ENCODE measurements at regions not wholly inside any gene's neighbourhood (a gene's known extent, or its start where the extent isn't known, plus 50 kb on each side); places are given as distances from the start of the nearest gene placed in this dataset.

DNA sequence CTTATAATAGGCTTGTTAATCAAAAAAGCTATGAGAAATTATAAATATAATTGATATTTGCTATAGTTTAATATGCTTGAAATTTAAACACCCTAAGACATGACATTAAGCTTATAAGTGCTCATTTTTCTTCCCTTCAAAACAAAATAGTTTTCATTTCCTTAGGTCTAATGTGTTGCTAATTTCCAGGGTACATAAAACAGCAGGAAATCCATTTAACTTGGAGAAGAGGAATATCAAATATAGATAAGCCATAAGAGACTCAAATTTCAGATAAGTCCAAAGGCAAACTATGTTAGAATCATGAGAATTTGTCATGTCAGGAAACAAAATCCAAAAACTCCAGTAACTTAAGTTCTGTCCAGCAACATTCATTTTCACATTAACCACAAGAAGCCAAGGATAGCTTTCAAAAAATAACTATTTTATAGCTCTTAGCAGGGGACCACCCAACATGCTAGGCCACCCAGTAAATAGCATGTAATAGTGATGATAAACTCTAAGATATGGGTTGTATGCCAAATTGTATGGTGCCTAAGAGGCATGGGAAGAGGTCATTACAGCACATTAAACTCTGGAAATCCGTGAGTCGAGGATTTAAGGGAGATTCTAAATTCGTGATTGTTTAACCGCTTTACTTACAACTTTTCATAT is 298.1 kb downstream of the CRPPA start:
- Histone ChIP-seq H3K27ac (no peak overlapping the region), H3K4me1 (no peaks in the 10 kb centered on the region), H4K20me1 (no peaks in the 10 kb centered on the region), H3K4me3 (no peak overlapping the region), H3K27me3 (no peaks in the 10 kb centered on the region), H3K9me3 (no peaks in the 10 kb centered on the region), H3K4me2 (no peak overlapping the region), H3K36me3 (no peaks in the 10 kb centered on the region), H3K9ac (no peak overlapping the region)
- TF ChIP-seq Cebpa-rat (IDR thresholded peaks at IDR 0.05) = no peak

DNA sequence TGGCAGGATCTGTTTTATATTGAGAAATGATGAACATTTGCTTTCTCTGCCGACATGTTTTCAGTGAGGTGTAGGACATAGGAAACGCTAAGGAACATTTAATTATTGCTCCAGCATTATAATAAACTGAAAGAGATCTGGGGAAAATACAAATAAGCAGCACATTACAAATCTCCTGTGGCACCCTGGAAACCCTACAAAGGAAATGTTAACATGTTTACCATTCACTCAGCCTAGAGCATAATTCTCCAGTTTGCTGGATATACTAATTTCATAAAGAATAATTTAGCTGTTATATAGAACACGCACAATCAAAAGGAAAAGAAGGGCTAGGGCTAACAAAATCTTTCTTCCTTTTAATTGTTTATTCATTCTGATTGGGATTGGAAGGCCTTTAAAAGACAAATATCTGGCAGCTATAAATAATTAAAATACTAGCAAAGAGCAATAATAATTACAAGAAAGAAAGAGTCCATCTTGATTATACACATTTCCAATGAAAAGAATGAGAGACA is 299.4 kb downstream of the CRPPA start:
- Histone ChIP-seq H4K20me1 (no peaks in the 10 kb centered on the region), H3K9me3 (no peaks in the 10 kb centered on the region), H3K4me1 (no peaks in the 10 kb centered on the region), H3K4me3 (no peak overlapping the region), H3K9ac (no peak overlapping the region), H3K4me2 (no peak overlapping the region), H3K27ac (no peak overlapping the region), H3K36me3 (no peaks in the 10 kb centered on the region), H3K27me3 (no peaks in the 10 kb centered on the region)
- TF ChIP-seq Cebpa-rat (IDR thresholded peaks at IDR 0.05) = no peak

DNA sequence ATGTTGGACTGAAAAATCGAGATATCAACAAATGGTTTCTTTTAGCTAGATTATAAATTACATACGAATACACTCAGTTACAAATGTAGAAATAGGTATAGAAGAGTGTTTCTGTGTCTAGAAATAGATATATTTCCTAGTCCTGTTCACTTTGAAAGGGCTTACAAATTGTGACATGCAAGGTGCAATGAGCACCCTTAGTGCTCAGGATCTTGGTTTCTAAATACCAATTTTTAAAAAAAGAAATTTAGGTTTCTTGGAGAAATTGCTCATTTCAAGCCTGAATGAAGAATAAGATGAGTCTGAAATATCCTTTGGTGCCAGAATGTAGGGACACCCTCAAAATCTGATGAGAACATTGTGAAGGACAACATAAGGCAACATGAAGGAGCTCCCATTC is 306.0 kb downstream of the CRPPA start:
- H3K36me3 ChIP-seq = no peaks in the 10 kb centered on the region
- no peaks in the 10 kb centered on the region for H3K4me1 ChIP-seq
- H3K4me2 ChIP-seq = no peak overlapping the region
- H4K20me1 ChIP-seq = no peaks in the 10 kb centered on the region
- no peaks in the 10 kb centered on the region for H3K27me3 ChIP-seq
- H3K4me3 ChIP-seq = no peak overlapping the region
- TF ChIP-seq Cebpa-rat (IDR thresholded peaks at IDR 0.05) = no peak
- H3K27ac ChIP-seq = no peak overlapping the region
- H3K9ac ChIP-seq = no peak overlapping the region
- H3K9me3 ChIP-seq = peaks cover 5% of the 10 kb centered on the region

DNA sequence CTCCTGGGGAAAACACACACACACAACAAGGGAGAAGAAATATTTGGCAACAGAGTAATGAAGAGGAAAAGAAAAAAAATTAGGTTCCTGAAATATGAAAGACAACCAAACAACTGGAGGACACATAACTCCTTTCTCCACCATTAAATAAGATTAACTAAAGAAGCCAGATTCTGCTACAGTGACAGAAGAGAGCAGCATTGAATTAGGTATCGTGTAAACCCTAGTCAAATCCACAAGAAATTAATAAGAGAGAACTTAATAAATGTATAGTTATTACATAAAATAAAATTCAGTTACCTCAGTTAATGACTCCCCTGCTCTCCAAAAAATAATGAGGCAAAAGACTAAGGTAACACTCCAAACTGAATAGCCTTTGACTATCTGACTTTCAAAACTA is 306.7 kb downstream of the CRPPA start:
- no peaks in the 10 kb centered on the region for H3K36me3 ChIP-seq
- H3K27ac ChIP-seq = no peak overlapping the region
- H3K4me1 ChIP-seq = no peaks in the 10 kb centered on the region
- peaks cover 8% of the 10 kb centered on the region for H3K9me3 ChIP-seq
- no peak overlapping the region for H3K4me2 ChIP-seq
- H3K4me3 ChIP-seq = no peak overlapping the region
- TF ChIP-seq Cebpa-rat (IDR thresholded peaks at IDR 0.05) = no peak
- H4K20me1 ChIP-seq = no peaks in the 10 kb centered on the region
- H3K27me3 ChIP-seq = no peaks in the 10 kb centered on the region
- no peak overlapping the region for H3K9ac ChIP-seq

DNA sequence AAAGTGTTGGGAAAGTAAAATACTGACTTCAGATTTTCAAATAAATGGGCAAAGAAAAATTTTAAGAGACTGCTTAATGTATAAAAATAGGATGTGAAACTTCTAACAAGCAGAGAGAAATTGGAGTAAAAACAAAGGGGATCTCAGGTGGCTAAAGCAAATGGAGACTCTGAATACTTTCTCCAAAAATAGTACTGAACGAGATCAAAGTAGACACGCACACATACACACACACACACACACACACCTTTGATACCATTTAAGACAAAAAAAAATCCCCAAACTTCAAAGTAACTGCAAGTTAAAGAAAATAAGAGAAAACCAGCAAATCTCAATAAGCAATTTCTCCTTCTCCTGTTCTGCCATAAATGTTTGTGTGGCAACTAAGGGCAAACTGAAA is 307.3 kb downstream of the CRPPA start:
- TF ChIP-seq Cebpa-rat (IDR thresholded peaks at IDR 0.05) = no peak

DNA sequence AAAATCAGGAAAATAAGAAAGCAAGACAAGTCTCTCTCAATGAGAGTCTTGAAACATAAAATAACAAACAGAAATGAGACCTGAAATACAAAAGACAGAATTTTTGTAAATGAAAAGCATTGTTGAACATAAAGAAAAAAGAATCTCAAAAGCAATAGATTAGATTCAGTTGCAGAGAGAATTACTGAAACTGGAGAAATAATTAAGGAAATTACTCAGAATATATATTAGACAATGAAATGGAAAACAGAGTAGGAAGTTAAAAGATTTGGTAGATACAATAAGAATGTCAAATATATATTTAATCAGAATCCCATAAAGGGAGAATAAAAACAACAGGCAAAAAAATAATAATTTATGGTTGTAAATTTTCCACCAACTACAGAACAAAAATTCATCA is 308.3 kb downstream of the CRPPA start:
- TF ChIP-seq Cebpa-rat (IDR thresholded peaks at IDR 0.05) = no peak
- peaks cover 8% of the 10 kb centered on the region for H3K9me3 ChIP-seq
- no peak overlapping the region for H3K4me3 ChIP-seq
- no peak overlapping the region for H3K9ac ChIP-seq
- no peaks in the 10 kb centered on the region for H3K4me1 ChIP-seq
- H3K27me3 ChIP-seq = no peaks in the 10 kb centered on the region
- no peaks in the 10 kb centered on the region for H4K20me1 ChIP-seq
- no peaks in the 10 kb centered on the region for H3K36me3 ChIP-seq
- H3K4me2 ChIP-seq = no peak overlapping the region
- H3K27ac ChIP-seq = no peak overlapping the region

More for the DNA sequence above, 307.3 kb downstream of the CRPPA start:
- no peak overlapping the region for H3K4me2 ChIP-seq
- H3K9me3 ChIP-seq = peaks cover 8% of the 10 kb centered on the region
- no peak overlapping the region for H3K27ac ChIP-seq
- H3K4me1 ChIP-seq = no peaks in the 10 kb centered on the region
- H3K4me3 ChIP-seq = no peak overlapping the region
- no peaks in the 10 kb centered on the region for H3K36me3 ChIP-seq
- H4K20me1 ChIP-seq = no peaks in the 10 kb centered on the region
- H3K9ac ChIP-seq = no peak overlapping the region
- H3K27me3 ChIP-seq = no peaks in the 10 kb centered on the region

DNA sequence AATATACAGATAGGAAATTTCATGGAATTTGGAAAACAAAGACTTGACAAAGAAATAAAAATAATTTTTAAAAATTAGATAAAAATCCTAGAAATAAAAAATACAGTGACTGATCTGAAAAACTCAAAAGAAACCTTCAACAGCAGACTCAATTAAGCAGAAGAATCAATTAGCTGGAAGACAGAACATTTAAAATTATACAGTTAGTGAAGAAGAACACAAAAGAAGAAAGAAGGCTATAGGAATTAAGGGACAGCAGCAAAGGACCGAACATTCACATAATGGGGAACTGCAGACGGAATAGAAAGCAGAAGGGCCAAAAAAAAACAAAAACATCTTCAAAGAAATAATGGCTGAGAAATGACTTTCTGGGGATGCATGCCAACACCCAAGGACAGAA is 314.5 kb downstream of the CRPPA start:
- TF ChIP-seq Cebpa-rat (IDR thresholded peaks at IDR 0.05) = no peak
- peaks cover 33% of the 10 kb centered on the region for H3K9me3 ChIP-seq
- no peak overlapping the region for H3K4me3 ChIP-seq
- no peak overlapping the region for H3K9ac ChIP-seq
- H3K27ac ChIP-seq = no peak overlapping the region
- H3K4me2 ChIP-seq = no peak overlapping the region
- H3K36me3 ChIP-seq = no peaks in the 10 kb centered on the region
- no peaks in the 10 kb centered on the region for H3K4me1 ChIP-seq
- no peaks in the 10 kb centered on the region for H4K20me1 ChIP-seq
- no peaks in the 10 kb centered on the region for H3K27me3 ChIP-seq

DNA sequence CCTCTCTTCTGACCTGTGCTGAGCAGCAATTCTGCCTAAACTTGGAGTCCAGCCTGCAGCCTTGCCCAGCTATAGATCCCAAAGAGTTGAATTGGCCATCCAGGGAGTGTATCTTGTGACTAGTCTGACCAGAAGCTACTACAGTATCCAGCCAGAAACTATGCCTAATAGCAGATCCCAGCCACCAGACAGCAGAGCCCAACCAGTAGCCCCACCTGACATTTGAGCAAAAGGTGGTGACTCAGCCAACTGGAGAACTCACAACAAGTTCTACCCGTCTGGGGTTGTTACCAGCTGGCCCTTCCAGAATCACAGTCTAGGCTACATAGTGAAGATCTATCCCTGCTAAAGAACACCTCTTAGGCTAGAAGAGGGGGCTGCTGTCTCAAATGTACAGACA is 315.0 kb downstream of the CRPPA start:
- Histone ChIP-seq H3K4me3 (no peak overlapping the region), H3K4me1 (no peaks in the 10 kb centered on the region), H4K20me1 (no peaks in the 10 kb centered on the region), H3K36me3 (no peaks in the 10 kb centered on the region), H3K27me3 (no peaks in the 10 kb centered on the region), H3K9me3 (peaks cover 36% of the 10 kb centered on the region), H3K9ac (no peak overlapping the region), H3K27ac (no peak overlapping the region), H3K4me2 (no peak overlapping the region)
- no peak for TF ChIP-seq Cebpa-rat (IDR thresholded peaks at IDR 0.05)

DNA sequence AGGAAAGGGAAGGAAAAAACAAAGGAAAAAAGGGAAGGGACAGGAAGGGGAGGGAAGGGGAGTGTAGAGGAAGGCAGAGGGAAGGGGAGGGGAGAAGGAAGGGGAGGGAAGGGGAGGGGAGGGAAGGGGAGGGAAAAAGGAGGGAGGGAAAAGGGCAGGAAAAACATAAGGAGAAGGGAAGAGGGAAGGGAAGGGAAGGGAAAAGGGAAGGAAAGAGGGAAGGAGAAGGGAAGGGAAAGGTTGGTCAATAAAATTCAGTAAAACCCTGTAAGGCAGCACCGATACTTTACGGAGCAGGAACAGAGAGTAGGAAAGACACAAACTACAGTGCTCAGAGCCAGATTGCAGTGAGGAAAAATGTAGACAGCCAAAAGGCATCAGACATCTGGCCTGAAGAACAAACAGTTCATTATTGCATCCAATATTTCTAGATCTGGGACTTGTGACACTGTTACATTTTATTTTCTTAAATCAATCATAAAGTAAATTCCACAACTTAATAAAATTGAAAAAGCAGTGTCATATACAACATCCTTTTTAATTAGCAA is 322.0 kb downstream of the CRPPA start:
- TF ChIP-seq Cebpa-rat (IDR thresholded peaks at IDR 0.05) = no peak
- no peaks in the 10 kb centered on the region for H3K36me3 ChIP-seq
- H3K27me3 ChIP-seq = no peaks in the 10 kb centered on the region
- H3K9ac ChIP-seq = no peak overlapping the region
- H3K4me3 ChIP-seq = no peak overlapping the region
- no peaks in the 10 kb centered on the region for H3K4me1 ChIP-seq
- no peak overlapping the region for H3K27ac ChIP-seq
- H3K4me2 ChIP-seq = no peak overlapping the region
- peaks cover 8% of the 10 kb centered on the region for H3K9me3 ChIP-seq
- no peaks in the 10 kb centered on the region for H4K20me1 ChIP-seq

DNA sequence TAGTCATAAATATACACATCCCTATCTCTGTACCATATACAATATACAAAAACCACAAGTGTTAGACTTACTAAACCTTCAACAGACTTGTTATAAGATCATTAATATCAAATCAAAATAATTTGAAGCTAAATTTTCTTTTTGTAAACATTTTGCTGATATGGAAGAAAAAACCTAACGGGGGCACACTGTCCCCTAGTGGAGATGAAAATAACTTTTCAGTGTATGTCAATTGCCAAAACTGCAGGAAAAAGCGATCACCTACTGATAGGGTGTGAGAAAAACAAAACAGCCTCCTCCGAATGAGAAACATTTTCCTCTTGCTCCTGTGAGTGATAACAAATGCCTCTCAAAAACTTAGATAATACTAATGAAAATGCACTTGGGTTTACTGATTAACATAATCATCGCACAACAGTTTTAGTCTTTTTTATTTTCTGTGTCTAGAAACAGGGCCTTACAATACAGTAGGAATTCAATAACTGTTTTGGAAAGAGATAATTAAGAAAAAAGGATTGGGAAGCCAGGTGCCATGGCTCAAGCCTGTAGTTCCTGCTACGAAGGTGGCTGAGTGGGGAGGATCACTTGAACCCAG is 322.7 kb downstream of the CRPPA start:
- Histone ChIP-seq H3K9me3 (peaks cover 8% of the 10 kb centered on the region), H3K27ac (no peak overlapping the region), H3K9ac (no peak overlapping the region), H4K20me1 (no peaks in the 10 kb centered on the region), H3K4me1 (no peaks in the 10 kb centered on the region), H3K4me3 (no peak overlapping the region), H3K27me3 (no peaks in the 10 kb centered on the region), H3K36me3 (no peaks in the 10 kb centered on the region), H3K4me2 (no peak overlapping the region)
- no peak for TF ChIP-seq Cebpa-rat (IDR thresholded peaks at IDR 0.05)
